Natural killer cell (primary cell): ENCODE measurements at regions not wholly inside any gene's neighbourhood (a gene's known extent, or its start where the extent isn't known, plus 50 kb on each side); places are given as distances from the start of the nearest gene placed in this dataset.

Source experiments
- ATAC-seq, 3 donors: fragments of 150-1000 bp in 2 of 3; fragments of 200-7000 bp in 1 of 3; cut with Tn5 transposase; 1 replicate in 1 of 3; 2 replicates in 2 of 3; pipeline ENCODE4 v1.10.0; 2021; ENCODE audit warnings: mild to moderate bottlenecking in 2 of 3, moderate library complexity in 2 of 3
- DNase-seq, 2 donors: peaks; one replicate each; pipeline versions ENCODE4 v3.0.0 to v3.0.0-alpha.2; 2013 to 2021; ENCODE audit warnings: mixed read lengths in 1 of 2
- H3K27ac ChIP-seq: one replicate; pipeline ENCODE4 v1.5.1; 2013; ENCODE audit warnings: mild to moderate bottlenecking, low read length
- H3K27me3 ChIP-seq: one replicate; pipeline ENCODE4 v1.6.1; 2013; ENCODE audit warnings: low read length; ENCODE audit not compliant: control insufficient read depth, insufficient read depth
- H3K36me3 ChIP-seq: one replicate; pipeline ENCODE4 v1.6.1; 2013; ENCODE audit warnings: low read length; ENCODE audit not compliant: control insufficient read depth, insufficient read depth
- H3K4me1 ChIP-seq: one replicate; pipeline ENCODE4 v1.6.1; 2013; ENCODE audit warnings: low read length; ENCODE audit not compliant: control insufficient read depth, insufficient read depth
- H3K4me3 ChIP-seq: one replicate; pipeline ENCODE4 v1.5.1; 2013; ENCODE audit warnings: low read length
- H3K9me3 ChIP-seq: one replicate; pipeline ENCODE4 v1.6.1; 2013; ENCODE audit warnings: low read length; ENCODE audit not compliant: control insufficient read depth, insufficient read depth
- H3K27ac Mint-ChIP-seq, 2 donors: one replicate each; pipeline ENCODE4 v1.8.0; 2022; ENCODE audit warnings: mild to moderate bottlenecking in 2 of 2, mixed read lengths in 2 of 2, moderate library complexity in 1 of 2
- H3K27me3 Mint-ChIP-seq, 2 donors: one replicate each; pipeline ENCODE4 v1.8.0; 2022; ENCODE audit warnings: low read depth in 2 of 2, mixed read lengths in 2 of 2
- H3K36me3 Mint-ChIP-seq: one replicate; pipeline ENCODE4 v1.8.0; 2022; ENCODE audit warnings: mixed read lengths
- H3K4me1 Mint-ChIP-seq, 2 donors: one replicate each; pipeline ENCODE4 v1.8.0; 2022; ENCODE audit warnings: mixed read lengths in 2 of 2
- H3K4me3 Mint-ChIP-seq: one replicate; pipeline ENCODE4 v1.8.0; 2022; ENCODE audit warnings: mild to moderate bottlenecking, moderate library complexity, mixed read lengths
- H3K9me3 Mint-ChIP-seq, 2 donors: one replicate each; pipeline ENCODE4 v1.8.0; 2022; ENCODE audit warnings: mixed read lengths in 2 of 2
- CTCF ChIP-seq: fragments of 200-600 bp; IDR thresholded peaks from one replicate; pipeline ENCODE4 v1.8.0; 2022; ENCODE audit warnings: antibody characterized with exemption
- WGBS: methylation state at CpG from one replicate; pipeline ENCODE4 v1.1.7; 2013; ENCODE audit warnings: missing lambda C conversion rate; ENCODE audit not compliant: insufficient coverage; 5-methylcytosine and 5-hydroxymethylcytosine counted together
- intact Hi-C: fragments of 100-400 bp; cut with micrococcal nuclease; formaldehyde crosslinking; loops from one replicate; pipeline ENCODE4 v1.14.2; 2022

GRCh38 chr17:36876966-36877365, 60.3 kb upstream of the LHX1 start:
- Histone ChIP-seq H3K27me3 (no peaks in the 10 kb centered on the region), H3K9me3 (no peaks in the 10 kb centered on the region), H3K36me3 (no peaks in the 10 kb centered on the region), H3K27ac (no peak overlapping the region), H3K4me3 (no peak overlapping the region), H3K4me1 (no peaks in the 10 kb centered on the region)
- 70% methylated on average over 4 of the region's 4 CpGs for WGBS
- no peak for DNase-seq
- intact Hi-C loops, result no loop called here
- H3K27ac Mint-ChIP-seq, result no peak overlapping the region
- no peak for ATAC-seq
- H3K27me3 Mint-ChIP-seq, result peaks cover 11 to 18% of the 10 kb centered on the region in 2 donors
- TF ChIP-seq CTCF, result no peak
- H3K4me3 Mint-ChIP-seq, result no peak overlapping the region
- no peaks in the 10 kb centered on the region for H3K36me3 Mint-ChIP-seq
- H3K4me1 Mint-ChIP-seq, result no peaks in the 10 kb centered on the region
- H3K9me3 Mint-ChIP-seq, result no peaks in the 10 kb centered on the region

DNA sequence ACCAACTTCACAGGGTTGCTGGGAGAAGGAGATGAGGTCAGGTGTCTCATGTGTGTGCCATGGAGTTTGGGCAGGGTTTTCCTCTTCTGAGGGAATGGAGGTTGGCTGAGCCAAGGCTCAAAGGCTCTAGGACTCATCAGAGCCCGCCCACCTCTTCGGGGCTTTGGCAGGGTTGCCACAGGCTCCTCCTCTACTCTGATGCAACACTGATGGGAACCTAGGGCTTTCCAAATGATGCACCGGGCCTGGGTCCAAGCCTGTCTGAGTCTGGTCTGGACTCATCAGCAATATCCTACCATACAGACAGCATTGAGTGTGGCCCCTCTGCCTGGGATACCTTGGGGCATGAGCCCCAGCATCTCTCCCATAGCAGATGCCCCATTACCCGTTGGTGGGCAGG, 59.5 kb upstream of the LHX1 start:
- Histone ChIP-seq H3K9me3 (no peaks in the 10 kb centered on the region), H3K36me3 (no peaks in the 10 kb centered on the region), H3K4me1 (no peaks in the 10 kb centered on the region), H3K4me3 (no peak overlapping the region), H3K27me3 (no peaks in the 10 kb centered on the region), H3K27ac (no peak overlapping the region)
- TF ChIP-seq CTCF, result no peak
- no peaks in the 10 kb centered on the region for H3K4me1 Mint-ChIP-seq
- 74% methylated on average over 4 of the region's 4 CpGs for WGBS
- DNase-seq (no peak), ATAC-seq (no peak)
- no peaks in the 10 kb centered on the region for H3K36me3 Mint-ChIP-seq
- H3K27me3 Mint-ChIP-seq, result peaks cover 19 to 22% of the 10 kb centered on the region in 2 donors
- H3K4me3 Mint-ChIP-seq, result no peak overlapping the region
- no peak overlapping the region for H3K27ac Mint-ChIP-seq
- no peaks in the 10 kb centered on the region for H3K9me3 Mint-ChIP-seq
- intact Hi-C loops, result no loop called here

DNA sequence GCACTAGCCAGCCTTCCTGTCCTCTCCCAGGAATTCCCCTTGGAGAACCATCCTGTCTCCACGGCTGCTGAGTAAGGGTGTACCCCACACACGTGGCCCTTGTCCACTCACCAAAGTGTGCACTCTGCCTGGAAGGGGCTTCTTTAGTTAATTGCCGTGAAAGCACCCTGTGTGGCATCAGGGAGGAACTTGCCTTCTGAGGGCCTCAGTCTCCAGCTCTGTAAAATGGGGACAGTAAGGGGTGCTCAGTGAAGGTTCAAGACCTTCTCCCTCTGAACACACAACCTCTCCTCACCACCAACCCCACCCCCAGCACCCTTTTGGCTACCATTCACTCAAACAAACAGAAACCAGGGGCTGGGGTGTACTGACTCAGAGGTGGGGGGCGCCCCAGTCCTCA, 59.1 kb upstream of the LHX1 start:
- H3K27ac Mint-ChIP-seq, result no peak overlapping the region
- Histone ChIP-seq H3K27ac (no peak overlapping the region), H3K36me3 (no peaks in the 10 kb centered on the region), H3K27me3 (no peaks in the 10 kb centered on the region), H3K4me3 (no peak overlapping the region), H3K4me1 (no peaks in the 10 kb centered on the region), H3K9me3 (no peaks in the 10 kb centered on the region)
- WGBS, result 76% methylated on average over 3 of the region's 4 CpGs
- TF ChIP-seq CTCF, result no peak
- H3K27me3 Mint-ChIP-seq, result peaks cover 19 to 23% of the 10 kb centered on the region in 2 donors
- no peak for ATAC-seq
- no peak for DNase-seq
- H3K4me1 Mint-ChIP-seq, result no peaks in the 10 kb centered on the region
- H3K36me3 Mint-ChIP-seq, result no peaks in the 10 kb centered on the region
- H3K4me3 Mint-ChIP-seq, result no peak overlapping the region
- intact Hi-C loops, result no loop called here
- H3K9me3 Mint-ChIP-seq, result no peaks in the 10 kb centered on the region

DNA sequence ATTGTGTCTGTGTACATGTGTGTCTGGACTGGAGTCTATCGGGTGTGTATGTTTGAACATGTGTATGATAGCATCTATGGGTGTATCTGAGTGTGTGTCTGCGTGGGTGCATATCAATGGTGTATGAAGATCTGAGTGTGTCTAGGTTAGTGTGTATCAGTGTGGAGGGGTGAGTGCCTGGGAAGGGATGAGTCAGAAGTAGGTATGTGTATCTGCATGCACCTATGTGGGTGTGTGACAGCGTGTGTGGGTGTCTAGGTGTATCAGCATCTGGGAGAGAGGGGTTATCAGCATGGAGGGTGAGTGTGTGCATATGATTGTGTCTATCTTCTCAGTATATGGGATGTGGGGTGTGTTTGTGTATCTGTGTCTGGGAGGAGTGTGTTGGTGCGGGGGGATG, 58.2 kb upstream of the LHX1 start:
- 93% methylated on average over 4 of the region's 4 CpGs for WGBS
- no peak overlapping the region for H3K27ac Mint-ChIP-seq
- H3K4me3 Mint-ChIP-seq, result no peak overlapping the region
- TF ChIP-seq CTCF, result no peak
- H3K36me3 Mint-ChIP-seq, result no peaks in the 10 kb centered on the region
- DNase-seq (no peak), ATAC-seq (peak in 1 of 3 donors; percentile 40)
- intact Hi-C loops, result no loop called here
- H3K9me3 Mint-ChIP-seq, result no peaks in the 10 kb centered on the region
- H3K9me3 ChIP-seq, result no peaks in the 10 kb centered on the region
- H3K4me1 ChIP-seq, result no peaks in the 10 kb centered on the region
- H3K36me3 ChIP-seq, result no peaks in the 10 kb centered on the region
- no peaks in the 10 kb centered on the region for H3K4me1 Mint-ChIP-seq
- H3K27ac ChIP-seq, result no peak overlapping the region
- H3K27me3 ChIP-seq, result no peaks in the 10 kb centered on the region
- peaks cover 19 to 23% of the 10 kb centered on the region in 2 donors for H3K27me3 Mint-ChIP-seq
- no peak overlapping the region for H3K4me3 ChIP-seq
